ENCODE measurements at regions not wholly inside any gene's neighbourhood (a gene's known extent, or its start where the extent isn't known, plus 50 kb on each side); places are given as distances from the start of the nearest gene placed in this dataset.
A peak's percentile ranks its signal among the peaks of the same experiment; 100 is the strongest.
"Not testable (repeated sequence)": the region's sequence is repeated elsewhere in the genome, so short reads cannot be mapped to it uniquely, and the experiment has no call there.

GRCh38 chr15:98294126-98294525 is 333.6 kb downstream of the ARRDC4 start:
- no peaks in the 10 kb centered on the region for H3K4me1 ChIP-seq (ENCODE audit: control insufficient read depth, extremely low read depth, insufficient read depth, low read length)
- no peak overlapping the region for H3K9ac ChIP-seq (replicated peaks; ENCODE audit: extremely low read depth, insufficient read depth, low read length)
- no TSS peak for BruUV-seq (replicated peaks)
- FAIRE-seq = no peak
- H3K9me3 ChIP-seq (replicated peaks; ENCODE audit: control insufficient read depth, insufficient read depth, low read length) = no peaks in the 10 kb centered on the region
- no peak overlapping the region for H3K27ac ChIP-seq (ENCODE audit: insufficient read depth, low read depth, low read length)
- no peak for TF ChIP-seq POLR2A (IDR thresholded peaks at IDR 0.05; ENCODE audit: low read depth, low read length)
- TF ChIP-seq POLR2AphosphoS5 (IDR thresholded peaks at IDR 0.05; ENCODE audit: insufficient read depth, low read depth, low read length) = no peak
- TF ChIP-seq GATA2 (IDR thresholded peaks at IDR 0.05; ENCODE audit: insufficient read depth, insufficient read length, low read depth, low read length) = no peak
- no peak for TF ChIP-seq JUN (IDR thresholded peaks at IDR 0.05; ENCODE audit: borderline replicate concordance, insufficient read depth, insufficient read length, low read depth)
- TF ChIP-seq MAX (IDR thresholded peaks at IDR 0.05; ENCODE audit: insufficient read depth, insufficient read length) = no peak
- DNase-seq (ENCODE audit: low read depth, low spot score) = no peak
- CTCF ChIA-PET = interaction anchor here (0.8 kb wide), 1 partner anchor 389 kb away, joined by 4 read pairs; no protein-coding TSS in a partner anchor
- H3K79me2 ChIP-seq (ENCODE audit: control insufficient read depth, insufficient read depth, low read length) = no peaks in the 10 kb centered on the region
- dilution Hi-C loops (cut with MboI; ENCODE audit: extremely low pct_ligation_motif_present, low sequenced_read_pairs) = no loop called here
- intact Hi-C loops (cut with micrococcal nuclease) = loop anchor here (10.0 kb wide), 2 partner anchors 1049 to 1939 kb away; no protein-coding TSS in a partner anchor
- no peak overlapping the region for H3K4me3 ChIP-seq (replicated peaks in 1 of 3; ENCODE audit: insufficient read depth in 1 of 3, low read depth in 1 of 3, low read length in 3 of 3)
- H3K27me3 ChIP-seq (ENCODE audit: control insufficient read depth in 2 of 2, insufficient read depth in 2 of 2, low read length in 2 of 2) = no peaks in the 10 kb centered on the region
- H2AFZ ChIP-seq (ENCODE audit: low read depth, low read length) = no peak overlapping the region
- no peak overlapping the region for H3K4me2 ChIP-seq (ENCODE audit: insufficient read depth, low read length)
- POLR2A ChIA-PET = no interaction called here
- H4K20me1 ChIP-seq (replicated peaks; ENCODE audit: control insufficient read depth, extremely low read depth, insufficient read depth, low read length) = no peaks in the 10 kb centered on the region
- H3K9me1 ChIP-seq (replicated peaks; ENCODE audit: control insufficient read depth, extremely low read depth, insufficient read depth, low read length) = no peaks in the 10 kb centered on the region
- H3K36me3 ChIP-seq (ENCODE audit: control insufficient read depth in 2 of 2, extremely low read depth in 1 of 2, insufficient read depth in 2 of 2, low read length in 2 of 2) = no peaks in the 10 kb centered on the region

GRCh38 chr15:98295101-98295759 is 334.7 kb downstream of the ARRDC4 start:
- H4K20me1 ChIP-seq (replicated peaks; ENCODE audit: control insufficient read depth, extremely low read depth, insufficient read depth, low read length); H3K36me3 ChIP-seq (ENCODE audit: control insufficient read depth in 2 of 2, extremely low read depth in 1 of 2, insufficient read depth in 2 of 2, low read length in 2 of 2); H3K4me3 ChIP-seq (replicated peaks in 1 of 3; ENCODE audit: insufficient read depth in 1 of 3, low read depth in 1 of 3, low read length in 3 of 3); H2AFZ ChIP-seq (ENCODE audit: low read depth, low read length); H3K27me3 ChIP-seq (ENCODE audit: control insufficient read depth in 2 of 2, insufficient read depth in 2 of 2, low read length in 2 of 2); POLR2A ChIA-PET; H3K4me1 ChIP-seq (ENCODE audit: control insufficient read depth, extremely low read depth, insufficient read depth, low read length); BruUV-seq (replicated peaks); H3K27ac ChIP-seq (ENCODE audit: insufficient read depth, low read depth, low read length); H3K9me1 ChIP-seq (replicated peaks; ENCODE audit: control insufficient read depth, extremely low read depth, insufficient read depth, low read length); H3K4me2 ChIP-seq (ENCODE audit: insufficient read depth, low read length); dilution Hi-C loops (cut with MboI; ENCODE audit: extremely low pct_ligation_motif_present, low sequenced_read_pairs); H3K9me3 ChIP-seq (replicated peaks; ENCODE audit: control insufficient read depth, insufficient read depth, low read length); H3K9ac ChIP-seq (replicated peaks; ENCODE audit: extremely low read depth, insufficient read depth, low read length); H3K79me2 ChIP-seq (ENCODE audit: control insufficient read depth, insufficient read depth, low read length): not testable (repeated sequence)
- CTCF ChIA-PET = interaction anchor here (1.0 to 2.1 kb wide), 4 partner anchors 17 to 396 kb away, joined by 3 to 6 read pairs (median 3); no protein-coding TSS in a partner anchor
- intact Hi-C loops (cut with micrococcal nuclease) = loop anchor here (1.0 to 10.0 kb wide), 4 partner anchors 386 to 1940 kb away; no protein-coding TSS in a partner anchor
- TF ChIP-seq CTCF (IDR thresholded peaks at IDR 0.05; ENCODE audit: extremely low read depth in 1 of 2, insufficient read depth in 1 of 2, low read depth in 1 of 2, low read length in 2 of 2) = peak in 1 of 2 donors; percentile 15
- FAIRE-seq (peak; percentile 21), DNase-seq (ENCODE audit: low read depth, low spot score) (peak; percentile 10)
